Mesothelial cell of epicardium (in vitro differentiated cells): ENCODE measurements at regions not wholly inside any gene's neighbourhood (a gene's known extent, or its start where the extent isn't known, plus 50 kb on each side); places are given as distances from the start of the nearest gene placed in this dataset.

Experiments used
- DNase-seq, 2 experiments: peaks; one replicate each; pipeline ENCODE4 v3.0.0; 2021; ENCODE audit warnings: low spot score in 2 of 2; ENCODE audit not compliant: unreplicated experiment in 2 of 2
- H3K27ac Mint-ChIP-seq: 2 replicates; pipeline ENCODE4 v1.8.0; 2021; ENCODE audit warnings: mixed read lengths
- H3K27me3 Mint-ChIP-seq: 2 replicates; pipeline ENCODE4 v1.8.0; 2021; ENCODE audit warnings: low read depth, mixed read lengths
- H3K36me3 Mint-ChIP-seq: 2 replicates; pipeline ENCODE4 v1.8.0; 2021; ENCODE audit warnings: mixed read lengths
- H3K4me1 Mint-ChIP-seq: 2 replicates; pipeline ENCODE4 v1.8.0; 2021; ENCODE audit warnings: mixed read lengths
- H3K4me3 Mint-ChIP-seq: 2 replicates; pipeline ENCODE4 v1.8.0; 2021; ENCODE audit warnings: mild to moderate bottlenecking, moderate library complexity, mixed read lengths
- H3K9me3 Mint-ChIP-seq: 2 replicates; pipeline ENCODE4 v1.8.0; 2021; ENCODE audit warnings: mixed read lengths
- CTCF ChIP-seq: fragments of 200-600 bp; sonication (generic); IDR thresholded peaks from one replicate; pipeline ENCODE4 v1.5.0; 2021; ENCODE audit warnings: antibody characterized with exemption; ENCODE audit not compliant: unreplicated experiment

GRCh38 chr12:59179231-59179630 is 258.9 kb upstream of the LRIG3 start:
- Mint-ChIP-seq H3K27me3 (peaks cover 3% of the 10 kb centered on the region), H3K4me3 (no peak overlapping the region), H3K27ac (no peak overlapping the region), H3K36me3 (no peaks in the 10 kb centered on the region), H3K9me3 (peaks cover 5% of the 10 kb centered on the region), H3K4me1 (no peaks in the 10 kb centered on the region)
- no peak for TF ChIP-seq CTCF
- no peak for DNase-seq

GRCh38 chr12:59173695-59174094 is 253.4 kb upstream of the LRIG3 start:
- DNase-seq, result no peak
- Mint-ChIP-seq H3K4me3 (no peak overlapping the region), H3K36me3 (no peaks in the 10 kb centered on the region), H3K27ac (no peak overlapping the region), H3K9me3 (peaks cover 5% of the 10 kb centered on the region), H3K27me3 (peaks cover 2% of the 10 kb centered on the region), H3K4me1 (no peaks in the 10 kb centered on the region)
- TF ChIP-seq CTCF, result no peak

GRCh38 chr12:59168647-59169046 is 248.3 kb upstream of the LRIG3 start:
- H3K27me3 Mint-ChIP-seq, result peaks cover 2% of the 10 kb centered on the region
- no peak overlapping the region for H3K27ac Mint-ChIP-seq
- H3K9me3 Mint-ChIP-seq, result no peaks in the 10 kb centered on the region
- TF ChIP-seq CTCF, result no peak
- no peak for DNase-seq
- H3K4me3 Mint-ChIP-seq, result no peak overlapping the region
- H3K36me3 Mint-ChIP-seq, result no peaks in the 10 kb centered on the region
- H3K4me1 Mint-ChIP-seq, result peaks cover 25% of the 10 kb centered on the region

- Mint-ChIP-seq H3K36me3 (no peaks in the 10 kb centered on the region), H3K4me3 (no peak overlapping the region), H3K4me1 (peaks cover 30% of the 10 kb centered on the region), H3K27ac (no peak overlapping the region), H3K9me3 (no peaks in the 10 kb centered on the region), H3K27me3 (peaks cover 2% of the 10 kb centered on the region)
- no peak for TF ChIP-seq CTCF
- DNase-seq, result no peak
Observed at GRCh38 chr12:59166457-59166856, 246.2 kb upstream of the LRIG3 start.

GRCh38 chr12:59164991-59165718 is 244.9 kb upstream of the LRIG3 start:
- H3K9me3 Mint-ChIP-seq, result no peaks in the 10 kb centered on the region
- peaks cover 2% of the 10 kb centered on the region for H3K27me3 Mint-ChIP-seq
- peaks cover 30% of the 10 kb centered on the region for H3K4me1 Mint-ChIP-seq
- peak; percentile 57 for TF ChIP-seq CTCF
- DNase-seq, result no peak
- H3K4me3 Mint-ChIP-seq, result no peak overlapping the region
- H3K27ac Mint-ChIP-seq, result no peak overlapping the region
- H3K36me3 Mint-ChIP-seq, result no peaks in the 10 kb centered on the region

GRCh38 chr12:59164226-59164625 is 243.9 kb upstream of the LRIG3 start:
- no peak overlapping the region for H3K4me3 Mint-ChIP-seq
- no peaks in the 10 kb centered on the region for H3K9me3 Mint-ChIP-seq
- no peak for TF ChIP-seq CTCF
- H3K36me3 Mint-ChIP-seq, result no peaks in the 10 kb centered on the region
- H3K27ac Mint-ChIP-seq, result no peak overlapping the region
- DNase-seq, result no peak
- no peaks in the 10 kb centered on the region for H3K27me3 Mint-ChIP-seq
- peaks cover 30% of the 10 kb centered on the region for H3K4me1 Mint-ChIP-seq
